Coronary artery (tissue), 2 donors: ENCODE measurements at regions not wholly inside any gene's neighbourhood (a gene's known extent, or its start where the extent isn't known, plus 50 kb on each side); places are given as distances from the start of the nearest gene placed in this dataset.

Experiments
- DNase-seq: peaks from one replicate; pipeline ENCODE4 v3.0.0-alpha.2; 2017; ENCODE audit warnings: low spot score
- H3K27ac ChIP-seq, 2 donors: fragments of 200-600 bp; sonication (generic); one replicate each; pipeline ENCODE4 v1.5.1; 2016 to 2019
- H3K4me3 ChIP-seq: fragments of 200-600 bp; sonication (generic); 2 replicates; pipeline ENCODE4 v1.5.1; 2016; ENCODE audit warnings: mild to moderate bottlenecking, moderate library complexity
- TF ChIP-seq, protein P1 (sequence below): fragments of 200-600 bp; sonication (generic); IDR thresholded peaks from one replicate; pipeline ENCODE4 v1.5.1; 2019; ENCODE audit warnings: antibody characterized with exemption

DNA sequence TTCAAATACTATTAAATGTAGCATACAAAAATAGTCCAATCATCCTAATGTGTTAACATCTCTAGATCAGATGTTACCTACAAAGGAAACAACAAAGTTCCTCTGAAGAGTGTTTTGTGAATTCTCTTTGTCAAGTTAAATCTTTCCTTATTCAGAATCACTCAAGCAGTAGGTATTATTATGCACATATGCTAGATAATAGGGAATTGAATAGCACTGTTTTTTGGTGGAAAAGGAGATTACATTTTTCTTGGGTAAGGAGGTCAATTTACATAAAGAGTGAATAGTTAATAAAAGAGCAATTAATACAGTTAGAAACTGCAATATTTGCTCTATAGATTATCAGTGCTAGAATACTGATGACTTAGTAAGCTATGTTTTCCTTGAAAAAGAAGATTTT is 130.7 kb downstream of the BTC start:
- H3K4me3 ChIP-seq: no peak overlapping the region
- TF ChIP-seq, protein P1, sequence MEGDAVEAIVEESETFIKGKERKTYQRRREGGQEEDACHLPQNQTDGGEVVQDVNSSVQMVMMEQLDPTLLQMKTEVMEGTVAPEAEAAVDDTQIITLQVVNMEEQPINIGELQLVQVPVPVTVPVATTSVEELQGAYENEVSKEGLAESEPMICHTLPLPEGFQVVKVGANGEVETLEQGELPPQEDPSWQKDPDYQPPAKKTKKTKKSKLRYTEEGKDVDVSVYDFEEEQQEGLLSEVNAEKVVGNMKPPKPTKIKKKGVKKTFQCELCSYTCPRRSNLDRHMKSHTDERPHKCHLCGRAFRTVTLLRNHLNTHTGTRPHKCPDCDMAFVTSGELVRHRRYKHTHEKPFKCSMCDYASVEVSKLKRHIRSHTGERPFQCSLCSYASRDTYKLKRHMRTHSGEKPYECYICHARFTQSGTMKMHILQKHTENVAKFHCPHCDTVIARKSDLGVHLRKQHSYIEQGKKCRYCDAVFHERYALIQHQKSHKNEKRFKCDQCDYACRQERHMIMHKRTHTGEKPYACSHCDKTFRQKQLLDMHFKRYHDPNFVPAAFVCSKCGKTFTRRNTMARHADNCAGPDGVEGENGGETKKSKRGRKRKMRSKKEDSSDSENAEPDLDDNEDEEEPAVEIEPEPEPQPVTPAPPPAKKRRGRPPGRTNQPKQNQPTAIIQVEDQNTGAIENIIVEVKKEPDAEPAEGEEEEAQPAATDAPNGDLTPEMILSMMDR: no peak

DNA sequence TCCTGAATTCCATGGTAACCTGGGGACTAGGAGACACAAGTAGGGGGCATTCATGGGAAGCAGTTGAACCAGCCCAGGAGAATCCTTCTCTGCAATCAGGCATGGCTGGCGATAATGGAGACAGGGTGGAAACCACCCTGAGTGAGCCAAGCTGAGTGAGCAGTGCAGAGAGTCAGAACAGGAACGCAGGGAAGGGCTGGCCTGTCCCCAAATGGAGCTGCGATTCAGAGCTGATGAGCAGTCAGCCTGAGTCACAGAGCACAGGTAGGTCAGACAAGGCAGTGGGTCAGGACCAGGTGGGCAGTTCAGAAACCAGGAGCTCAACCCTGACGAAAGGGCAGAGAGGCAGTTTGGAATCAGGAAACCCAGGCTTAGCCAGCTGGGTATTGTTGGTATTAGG is 129.0 kb downstream of the BTC start:
- Histone ChIP-seq H3K27ac (no peak overlapping the region), H3K4me3 (no peak overlapping the region)
- no peak for DNase-seq
- TF ChIP-seq, protein P1: no peak

More for the DNA sequence above, 130.7 kb downstream of the BTC start:
- DNase-seq: no peak
- H3K27ac ChIP-seq: no peak overlapping the region

DNA sequence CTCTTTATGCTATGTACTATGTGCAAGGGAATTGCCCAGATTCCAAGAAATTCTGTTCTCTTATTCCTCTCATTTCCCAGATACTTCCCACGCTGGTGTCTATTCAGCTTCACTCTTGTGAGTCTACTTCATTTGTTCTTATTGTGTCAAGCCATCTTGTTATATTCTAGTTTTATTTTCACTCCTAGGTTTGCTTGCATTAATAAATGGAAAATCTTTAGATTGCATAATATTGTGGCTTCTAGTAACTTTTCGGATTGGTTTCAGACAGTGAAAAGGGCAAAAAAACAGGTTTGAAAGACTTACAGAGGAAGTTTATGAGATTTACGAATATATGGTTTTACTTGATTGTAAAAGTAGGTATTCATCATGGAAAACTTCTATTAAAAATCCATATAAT is 128.4 kb downstream of the BTC start:
- TF ChIP-seq, protein P1: no peak
- no peak for DNase-seq
- H3K27ac ChIP-seq: no peak overlapping the region
- H3K4me3 ChIP-seq: no peak overlapping the region

DNA sequence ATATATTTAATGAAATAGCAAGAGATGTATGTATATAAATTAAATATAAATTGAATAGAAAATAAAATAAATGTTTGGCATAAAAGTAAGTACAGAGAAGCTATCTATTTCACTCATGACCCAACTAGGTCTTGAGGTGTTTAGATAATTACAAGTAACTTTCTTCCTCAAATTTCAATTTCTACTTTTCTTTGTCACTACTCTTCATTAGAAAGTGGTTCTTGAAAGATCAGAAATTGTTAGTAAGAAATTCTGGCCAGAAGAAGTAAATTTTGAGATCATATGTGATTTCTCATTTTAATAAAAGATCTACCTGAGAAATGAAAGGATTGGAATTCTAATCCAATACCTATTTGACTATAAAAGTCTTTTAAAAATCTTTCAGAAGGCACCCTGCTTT is 126.9 kb downstream of the BTC start:
- TF ChIP-seq, protein P1: no peak
- DNase-seq: no peak
- no peak overlapping the region for H3K27ac ChIP-seq
- H3K4me3 ChIP-seq: no peak overlapping the region

DNA sequence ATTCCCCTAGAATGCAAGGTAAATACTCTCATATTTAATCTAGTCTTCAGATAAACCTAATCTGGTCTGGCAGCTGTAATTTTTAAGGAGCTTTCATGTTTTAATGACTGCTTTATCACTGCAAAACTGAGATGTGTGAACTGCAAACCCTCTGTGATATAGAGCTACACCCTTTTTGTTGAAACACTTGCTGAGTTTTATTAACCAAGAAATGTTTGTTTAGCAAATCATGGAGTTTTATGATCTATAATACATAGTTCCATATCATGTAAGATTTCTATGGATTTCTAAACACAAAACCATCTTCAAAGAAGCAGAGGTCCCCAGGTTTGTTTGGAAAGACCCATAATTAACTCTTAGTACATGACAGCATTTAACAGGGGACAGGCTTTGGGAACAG is 126.4 kb downstream of the BTC start:
- DNase-seq: no peak
- TF ChIP-seq, protein P1: no peak
- Histone ChIP-seq H3K4me3 (no peak overlapping the region), H3K27ac (no peak overlapping the region)

DNA sequence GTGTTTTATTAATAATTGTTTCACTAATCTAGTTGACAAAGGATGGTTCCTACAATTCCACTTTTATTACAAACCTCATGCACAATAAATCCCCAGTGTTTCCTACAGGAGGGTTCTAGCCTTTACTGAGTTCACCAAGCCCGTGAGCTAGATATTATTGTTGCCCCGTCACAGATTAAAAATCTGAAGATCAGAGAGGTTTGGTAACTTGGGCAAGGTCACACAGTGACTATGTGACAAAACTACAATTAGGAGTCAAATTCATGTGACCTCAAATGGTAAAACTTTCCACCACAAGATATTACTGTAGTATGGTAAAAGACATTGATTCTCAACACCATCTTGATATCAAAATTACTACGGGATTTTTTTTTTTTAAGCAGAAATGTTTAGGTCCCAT is 124.6 kb downstream of the BTC start:
- TF ChIP-seq, protein P1: no peak
- no peak overlapping the region for H3K4me3 ChIP-seq
- no peak overlapping the region for H3K27ac ChIP-seq
- no peak for DNase-seq

DNA sequence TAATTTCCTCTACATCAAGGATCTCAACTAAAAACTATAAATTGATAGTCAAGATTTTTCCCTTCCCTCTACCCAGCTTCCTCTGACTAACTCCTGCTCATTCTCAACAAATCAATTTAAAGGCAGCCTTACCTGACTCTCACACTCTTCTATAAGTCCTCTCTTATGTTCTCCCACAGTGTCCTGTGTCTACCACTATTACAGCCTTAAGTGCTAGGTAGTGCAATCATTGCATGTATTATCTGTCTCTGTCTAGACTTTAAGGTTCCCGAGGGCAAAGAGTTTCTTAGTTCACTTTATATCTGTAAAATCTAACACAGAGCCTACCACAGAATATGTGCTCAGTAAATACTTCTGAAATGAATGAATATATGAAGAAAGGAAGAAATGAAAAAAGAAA is 123.7 kb downstream of the BTC start:
- TF ChIP-seq, protein P1: no peak
- no peak overlapping the region for H3K27ac ChIP-seq
- no peak for DNase-seq
- H3K4me3 ChIP-seq: no peak overlapping the region
